ENCODE measurements at regions not wholly inside any gene's neighbourhood (a gene's known extent, or its start where the extent isn't known, plus 50 kb on each side); places are given as distances from the start of the nearest gene placed in this dataset.
A peak's percentile ranks its signal among the peaks of the same experiment; 100 is the strongest.

GRCh38 chr4:117434424-117434823 lies 349.0 kb upstream of the TRAM1L1 start:
- DNase-seq, result no peak

GRCh38 chr4:117447925-117448324 lies 362.5 kb upstream of the TRAM1L1 start:
- DNase-seq, result no peak

- no peak for DNase-seq
Observed at GRCh38 chr4:117455088-117455487, 369.7 kb upstream of the TRAM1L1 start.

GRCh38 chr4:117466388-117466787 lies 381.0 kb upstream of the TRAM1L1 start:
- no peak for DNase-seq

GRCh38 chr4:117467404-117467803 lies 382.0 kb upstream of the TRAM1L1 start:
- no peak for DNase-seq

GRCh38 chr4:117474987-117475386 lies 389.6 kb upstream of the TRAM1L1 start:
- DNase-seq, result no peak

GRCh38 chr4:117477925-117478324 lies 392.5 kb upstream of the TRAM1L1 start:
- no peak for DNase-seq

GRCh38 chr4:117478702-117479101 lies 393.3 kb upstream of the TRAM1L1 start:
- peak; percentile 16 for DNase-seq

GRCh38 chr4:117479673-117480072 lies 394.3 kb upstream of the TRAM1L1 start:
- DNase-seq, result no peak

GRCh38 chr4:117481742-117482141 lies 396.4 kb upstream of the TRAM1L1 start:
- DNase-seq, result peak; percentile 73

- no peak for DNase-seq
Observed at GRCh38 chr4:117488692-117489091, 403.3 kb upstream of the TRAM1L1 start.

GRCh38 chr4:117489107-117489506 lies 403.7 kb upstream of the TRAM1L1 start:
- no peak for DNase-seq

- no peak for DNase-seq
Observed at GRCh38 chr4:117491516-117491915, 406.1 kb upstream of the TRAM1L1 start.

- DNase-seq, result no peak
Observed at GRCh38 chr4:117495802-117496201, 410.4 kb upstream of the TRAM1L1 start.

GRCh38 chr4:117512414-117512813 lies 427.0 kb upstream of the TRAM1L1 start:
- DNase-seq, result no peak

- no peak for DNase-seq
Observed at GRCh38 chr4:117514391-117515175, 429.2 kb upstream of the TRAM1L1 start.

- no peak for DNase-seq
Observed at GRCh38 chr4:117515921-117516320, 430.5 kb upstream of the TRAM1L1 start.

GRCh38 chr4:117527601-117528000 lies 442.2 kb upstream of the TRAM1L1 start:
- DNase-seq, result peak; percentile 8

- DNase-seq, result no peak
Observed at GRCh38 chr4:117529401-117529800, 444.0 kb upstream of the TRAM1L1 start.

- DNase-seq, result no peak
Observed at GRCh38 chr4:117533501-117533900, 448.1 kb upstream of the TRAM1L1 start.

GRCh38 chr4:117545039-117545438 lies 459.7 kb upstream of the TRAM1L1 start:
- no peak for DNase-seq

- DNase-seq, result no peak
Observed at GRCh38 chr4:117549524-117549923, 464.1 kb upstream of the TRAM1L1 start.

- DNase-seq, result no peak
Observed at GRCh38 chr4:117550085-117550484, 464.7 kb upstream of the TRAM1L1 start.

- DNase-seq, result peak; percentile 24
Observed at GRCh38 chr4:117560329-117560728, 474.0 kb upstream of the NDST3 start.

- no peak for DNase-seq
Observed at GRCh38 chr4:117574085-117574484, 460.2 kb upstream of the NDST3 start.

Measured in fibroblast of skin of back (primary cell).